Adrenal gland (tissue), 9 donors: ENCODE measurements at regions not wholly inside any gene's neighbourhood (a gene's known extent, or its start where the extent isn't known, plus 50 kb on each side); places are given as distances from the start of the nearest gene placed in this dataset.

ENCODE experiments used
- DNase-seq, 7 donors: peaks; one replicate each; pipeline ENCODE4 v3.0.0-alpha.2; 2019 to 2020
- H3K27ac ChIP-seq, 5 donors: fragments of 200-600 bp; sonication (generic) in 4 of 5; 1 replicate in 3 of 5; 2 replicates in 2 of 5; pipeline versions ENCODE4 v1.5.1 to v1.8.0; 2016 to 2020; ENCODE audit warnings: mild to moderate bottlenecking in 1 of 5
- H3K27me3 ChIP-seq: fragments of 200-600 bp; 2 replicates; pipeline ENCODE4 v1.8.0; 2021
- H3K36me3 ChIP-seq, 2 donors: fragments of 200-600 bp; replicated peaks in 1 of 2; 1 replicate in 1 of 2; 2 replicates in 1 of 2; pipeline versions ENCODE4 v1.5.1 to v1.8.0; 2018 to 2022
- H3K4me1 ChIP-seq, 2 donors: fragments of 200-600 bp; replicated peaks in 1 of 2; 1 replicate in 1 of 2; 2 replicates in 1 of 2; pipeline versions ENCODE4 v1.5.1 to v1.8.0; 2018 to 2021
- H3K4me3 ChIP-seq, 4 donors: fragments of 200-600 bp; sonication (generic) in 3 of 4; one replicate each; pipeline ENCODE4 v1.5.1; 2016 to 2018
- H3K9me3 ChIP-seq, 3 donors: fragments of 200-600 bp; sonication (generic) in 1 of 3; replicated peaks in 1 of 3; 1 replicate in 2 of 3; 2 replicates in 1 of 3; pipeline versions ENCODE4 v1.5.1 to v1.8.0; 2016 to 2021
- POLR2A ChIP-seq, 2 donors: fragments of 450-650 bp; IDR thresholded peaks; one replicate each; pipeline ENCODE4 v1.6.1; 2017; ENCODE audit warnings: antibody characterized with exemption in 2 of 2, mild to moderate bottlenecking in 2 of 2, moderate library complexity in 1 of 2
- WGBS, 4 donors: extraction: QIAGEN DNeasy Blood & Tissue Kit in 2 of 4; methylation state at CpG; one replicate each; pipeline versions ENCODE4 v1.1.5 to v1.1.7; 2013 to 2017; 5-methylcytosine and 5-hydroxymethylcytosine counted together
- intact Hi-C, 2 donors: fragments of 100-400 bp; cut with DNase I; formaldehyde crosslinking; loops; one replicate each; pipeline versions ENCODE4 v1.14.1 to v1.15.0; 2022 to 2023
- TF ChIP-seq, protein P1 (sequence below), 6 experiments: fragments of 450-650 bp in 4 of 6; fragments of 200-600 bp in 2 of 6; sonication (generic) in 1 of 6; IDR thresholded peaks; 1 replicate in 5 of 6; 2 replicates in 1 of 6; pipeline versions ENCODE4 v1.5.1 to v1.8.0; 2016 to 2021; ENCODE audit warnings: antibody characterized with exemption in 6 of 6, mild to moderate bottlenecking in 2 of 6, moderate library complexity in 1 of 6
- donor health status: healthy with polysubstance abuse.
- donor health status: Bipolar disorder and iron deficiency.
- donor health status: DM: yes; HTN: yes; CAD: no.
- donor health status: DM: no; HTN: no; CAD: no.
- donor health status: DM: no; HTN: no; CAD: no.

GRCh38 chr2:65728477-65729180 is 296.2 kb upstream of the SPRED2 start:
- intact Hi-C loops = no loop called here
- no peaks in the 10 kb centered on the region for H3K36me3 ChIP-seq
- H3K4me3 ChIP-seq = no peak overlapping the region
- H3K27me3 ChIP-seq = no peaks in the 10 kb centered on the region
- 78 to 84% (median 81%) methylated on average over 5 of the region's 5 CpGs for WGBS, 4 donors
- no peak overlapping the region for H3K27ac ChIP-seq
- TF ChIP-seq, protein P1, sequence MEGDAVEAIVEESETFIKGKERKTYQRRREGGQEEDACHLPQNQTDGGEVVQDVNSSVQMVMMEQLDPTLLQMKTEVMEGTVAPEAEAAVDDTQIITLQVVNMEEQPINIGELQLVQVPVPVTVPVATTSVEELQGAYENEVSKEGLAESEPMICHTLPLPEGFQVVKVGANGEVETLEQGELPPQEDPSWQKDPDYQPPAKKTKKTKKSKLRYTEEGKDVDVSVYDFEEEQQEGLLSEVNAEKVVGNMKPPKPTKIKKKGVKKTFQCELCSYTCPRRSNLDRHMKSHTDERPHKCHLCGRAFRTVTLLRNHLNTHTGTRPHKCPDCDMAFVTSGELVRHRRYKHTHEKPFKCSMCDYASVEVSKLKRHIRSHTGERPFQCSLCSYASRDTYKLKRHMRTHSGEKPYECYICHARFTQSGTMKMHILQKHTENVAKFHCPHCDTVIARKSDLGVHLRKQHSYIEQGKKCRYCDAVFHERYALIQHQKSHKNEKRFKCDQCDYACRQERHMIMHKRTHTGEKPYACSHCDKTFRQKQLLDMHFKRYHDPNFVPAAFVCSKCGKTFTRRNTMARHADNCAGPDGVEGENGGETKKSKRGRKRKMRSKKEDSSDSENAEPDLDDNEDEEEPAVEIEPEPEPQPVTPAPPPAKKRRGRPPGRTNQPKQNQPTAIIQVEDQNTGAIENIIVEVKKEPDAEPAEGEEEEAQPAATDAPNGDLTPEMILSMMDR (IDR thresholded peaks at IDR 0.05) = no peak
- no peak for TF ChIP-seq POLR2A (IDR thresholded peaks at IDR 0.05)
- no peaks in the 10 kb centered on the region for H3K9me3 ChIP-seq
- H3K4me1 ChIP-seq = no peaks in the 10 kb centered on the region
- no peak for DNase-seq

- Histone ChIP-seq H3K27ac (no peak overlapping the region), H3K27me3 (no peaks in the 10 kb centered on the region), H3K9me3 (no peaks in the 10 kb centered on the region), H3K4me3 (no peak overlapping the region), H3K36me3 (no peaks in the 10 kb centered on the region), H3K4me1 (no peaks in the 10 kb centered on the region)
- no peak for DNase-seq
- WGBS, 4 donors = 79 to 96% (median 87%) methylated on average over 3 of the region's 3 CpGs
- TF ChIP-seq, protein P1 (IDR thresholded peaks at IDR 0.05) = no peak
- TF ChIP-seq POLR2A (IDR thresholded peaks at IDR 0.05) = no peak
- intact Hi-C loops = no loop called here
Observed at GRCh38 chr2:65727816-65728215, 295.4 kb upstream of the SPRED2 start.

DNA sequence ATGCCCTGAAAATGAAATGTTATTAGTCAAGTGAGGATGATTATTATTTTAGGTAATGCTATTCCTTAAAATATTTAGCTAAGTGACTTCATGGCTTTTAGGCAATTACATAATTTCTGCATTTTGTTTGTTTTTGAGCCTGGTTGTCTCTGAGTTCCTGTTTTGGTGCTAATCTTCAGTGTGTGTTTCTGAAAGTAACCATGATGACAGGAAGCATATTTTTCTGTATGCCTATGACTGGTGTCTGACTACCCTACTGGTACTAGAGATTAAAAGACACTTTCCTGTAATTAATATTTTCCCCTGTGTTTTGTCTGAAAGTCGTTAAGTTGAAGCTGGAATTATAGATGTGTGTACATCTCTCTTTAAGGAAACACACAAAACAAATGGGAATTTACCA is 295.0 kb upstream of the SPRED2 start:
- Histone ChIP-seq H3K4me3 (no peak overlapping the region), H3K36me3 (no peaks in the 10 kb centered on the region), H3K27me3 (no peaks in the 10 kb centered on the region), H3K4me1 (no peaks in the 10 kb centered on the region), H3K9me3 (no peaks in the 10 kb centered on the region), H3K27ac (no peak overlapping the region)
- WGBS, 4 donors = 30 to 57% (median 43%) methylated on average over 1 of the region's 1 CpG
- DNase-seq = no peak
- intact Hi-C loops = no loop called here
- no peak for TF ChIP-seq POLR2A (IDR thresholded peaks at IDR 0.05)
- TF ChIP-seq, protein P1 (IDR thresholded peaks at IDR 0.05) = no peak

DNA sequence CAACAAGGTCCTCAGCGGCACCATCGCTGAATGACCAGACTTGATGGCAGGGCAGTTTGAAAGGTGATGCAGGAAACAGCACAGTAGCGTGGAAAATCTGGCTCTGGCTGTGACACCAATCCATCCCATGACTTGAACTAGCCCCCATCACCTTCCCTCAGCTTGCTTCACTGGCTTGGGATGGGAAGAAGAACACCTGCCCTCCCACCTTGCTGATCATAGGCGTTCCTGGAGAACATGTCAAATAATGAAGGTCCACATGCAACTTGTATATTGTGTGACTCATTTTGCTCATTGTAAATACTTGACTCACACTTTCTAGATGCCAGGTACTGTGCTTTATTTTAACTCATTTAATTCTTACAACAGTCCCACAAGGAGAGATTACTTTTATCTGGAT is 292.4 kb upstream of the SPRED2 start:
- H3K36me3 ChIP-seq = no peaks in the 10 kb centered on the region
- H3K9me3 ChIP-seq = no peaks in the 10 kb centered on the region
- TF ChIP-seq, protein P1 (IDR thresholded peaks at IDR 0.05) = no peak
- no peak for TF ChIP-seq POLR2A (IDR thresholded peaks at IDR 0.05)
- no peaks in the 10 kb centered on the region for H3K4me1 ChIP-seq
- WGBS, 4 donors = 88 to 95% (median 92%) methylated on average over 4 of the region's 4 CpGs
- intact Hi-C loops = no loop called here
- DNase-seq = no peak
- no peak overlapping the region for H3K27ac ChIP-seq
- no peak overlapping the region for H3K4me3 ChIP-seq
- no peaks in the 10 kb centered on the region for H3K27me3 ChIP-seq
